Urinary bladder (tissue), 3 donors: ENCODE measurements at regions not wholly inside any gene's neighbourhood (a gene's known extent, or its start where the extent isn't known, plus 50 kb on each side); places are given as distances from the start of the nearest gene placed in this dataset.

Experiments
- DNase-seq: peaks from one replicate; pipeline ENCODE4 v3.0.0-alpha.2; 2015; ENCODE audit errors: extremely low spot score
- H3K27ac ChIP-seq: one replicate; pipeline ENCODE4 v1.5.1; 2013; ENCODE audit warnings: low read depth, mild to moderate bottlenecking, moderate library complexity
- H3K36me3 ChIP-seq: one replicate; pipeline ENCODE4 v1.6.1; 2013; ENCODE audit warnings: mild to moderate bottlenecking, moderate library complexity; ENCODE audit not compliant: insufficient read depth
- H3K4me1 ChIP-seq: one replicate; pipeline ENCODE4 v1.6.1; 2013; ENCODE audit warnings: mild to moderate bottlenecking, moderate library complexity; ENCODE audit not compliant: insufficient read depth
- H3K4me3 ChIP-seq: one replicate; pipeline ENCODE4 v1.5.1; 2013; ENCODE audit warnings: low read depth, low read length
- WGBS: extraction: QIAGEN DNeasy Blood & Tissue Kit; methylation state at CpG from one replicate; pipeline ENCODE4 v1.1.7; 2013; 5-methylcytosine and 5-hydroxymethylcytosine counted together
- donor health status: healthy with polysubstance abuse.
- donor health status: healthy.

GRCh38 chr22:47658182-47658581 is 895.7 kb downstream of the TBC1D22A start:
- Histone ChIP-seq H3K4me1 (no peaks in the 10 kb centered on the region), H3K27ac (no peak overlapping the region), H3K4me3 (no peak overlapping the region), H3K36me3 (no peaks in the 10 kb centered on the region)
- WGBS: 88% methylated on average over 5 of the region's 5 CpGs
- no peak for DNase-seq

DNA sequence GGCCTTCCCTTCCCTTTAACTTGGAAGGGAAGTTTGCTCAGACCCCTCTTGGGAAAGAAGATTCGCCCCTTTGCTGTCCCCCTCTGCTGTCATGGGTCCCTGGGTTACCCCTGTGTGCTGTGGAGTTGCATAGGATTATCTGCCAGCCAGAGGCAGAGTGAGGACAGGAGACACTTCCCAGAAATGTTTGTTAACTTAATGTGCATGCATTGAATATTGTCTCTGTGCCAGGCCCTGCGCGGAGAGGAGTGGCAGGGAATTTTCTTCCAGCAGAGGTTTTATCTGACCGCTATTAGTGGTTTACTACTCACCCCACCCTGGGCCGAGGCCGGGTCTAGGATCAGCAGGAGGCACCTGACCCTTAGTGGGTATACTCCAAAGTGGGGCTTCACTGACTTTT is 894.8 kb downstream of the TBC1D22A start:
- Histone ChIP-seq H3K4me3 (no peak overlapping the region), H3K36me3 (no peaks in the 10 kb centered on the region), H3K4me1 (no peaks in the 10 kb centered on the region), H3K27ac (no peak overlapping the region)
- no peak for DNase-seq
- 33% methylated on average over 6 of the region's 6 CpGs for WGBS

DNA sequence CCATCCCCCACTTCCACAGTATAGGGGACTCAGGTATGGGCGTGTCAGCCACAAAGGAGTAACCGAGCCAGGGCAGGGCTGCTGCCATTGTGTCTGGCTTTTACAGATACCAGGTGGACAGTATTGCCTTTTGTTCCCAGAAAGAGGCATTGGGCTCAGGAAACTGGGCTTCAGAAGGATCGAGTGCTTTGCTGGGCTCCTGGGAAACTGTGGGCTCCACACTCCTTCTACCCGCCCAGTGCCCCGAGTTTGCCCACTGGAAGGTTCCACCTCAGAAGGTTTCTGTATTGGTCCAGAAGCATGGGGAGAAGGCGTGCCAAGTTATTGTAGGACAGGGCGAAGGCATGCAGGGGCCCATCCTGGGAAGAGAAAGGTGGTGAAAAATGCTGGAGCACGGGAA is 894.4 kb downstream of the TBC1D22A start:
- Histone ChIP-seq H3K4me3 (no peak overlapping the region), H3K36me3 (no peaks in the 10 kb centered on the region), H3K4me1 (no peaks in the 10 kb centered on the region), H3K27ac (no peak overlapping the region)
- DNase-seq: no peak
- WGBS: 84% methylated on average over 8 of the region's 8 CpGs

DNA sequence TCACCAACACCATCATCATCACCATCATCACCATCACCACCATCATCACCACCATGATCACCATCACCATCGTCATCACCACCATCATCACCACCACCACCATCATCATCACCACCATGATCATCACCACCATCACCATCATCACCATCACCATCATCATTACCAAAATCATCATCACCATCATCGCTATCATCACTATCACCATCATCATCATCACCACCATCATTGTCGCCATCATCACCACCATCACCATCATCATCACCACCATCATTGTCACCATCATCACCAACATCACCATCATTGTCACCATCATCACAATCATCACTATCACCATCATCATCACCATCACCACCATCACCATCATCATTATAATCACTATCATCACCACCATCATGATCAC is 893.5 kb downstream of the TBC1D22A start:
- Histone ChIP-seq H3K4me3 (no peak overlapping the region), H3K4me1 (no peaks in the 10 kb centered on the region), H3K36me3 (no peaks in the 10 kb centered on the region), H3K27ac (no peak overlapping the region)
- DNase-seq: no peak
- 63% methylated on average over 3 of the region's 3 CpGs for WGBS

GRCh38 chr22:47654922-47655491 is 892.6 kb downstream of the TBC1D22A start:
- H3K27ac ChIP-seq: no peak overlapping the region
- H3K36me3 ChIP-seq: no peaks in the 10 kb centered on the region
- WGBS: 57% methylated on average over 5 of the region's 5 CpGs
- no peak overlapping the region for H3K4me3 ChIP-seq
- H3K4me1 ChIP-seq: no peaks in the 10 kb centered on the region
- no peak for DNase-seq

- no peak for DNase-seq
- Histone ChIP-seq H3K4me1 (no peaks in the 10 kb centered on the region), H3K27ac (no peak overlapping the region), H3K36me3 (no peaks in the 10 kb centered on the region), H3K4me3 (no peak overlapping the region)
- 80% methylated on average over 3 of the region's 3 CpGs for WGBS
These were observed 891.5 kb downstream of the TBC1D22A start for GRCh38 chr22:47653921-47654320.

- no peak overlapping the region for H3K4me3 ChIP-seq
- H3K27ac ChIP-seq: no peak overlapping the region
- 73% methylated on average over 6 of the region's 6 CpGs for WGBS
- no peaks in the 10 kb centered on the region for H3K36me3 ChIP-seq
- H3K4me1 ChIP-seq: no peaks in the 10 kb centered on the region
- DNase-seq: no peak
These were observed 889.0 kb downstream of the TBC1D22A start for GRCh38 chr22:47651216-47651987.

GRCh38 chr22:47647720-47648119 is 885.3 kb downstream of the TBC1D22A start:
- Histone ChIP-seq H3K27ac (no peak overlapping the region), H3K36me3 (no peaks in the 10 kb centered on the region), H3K4me1 (no peaks in the 10 kb centered on the region), H3K4me3 (no peak overlapping the region)
- WGBS: 95% methylated on average over 5 of the region's 5 CpGs
- DNase-seq: no peak

DNA sequence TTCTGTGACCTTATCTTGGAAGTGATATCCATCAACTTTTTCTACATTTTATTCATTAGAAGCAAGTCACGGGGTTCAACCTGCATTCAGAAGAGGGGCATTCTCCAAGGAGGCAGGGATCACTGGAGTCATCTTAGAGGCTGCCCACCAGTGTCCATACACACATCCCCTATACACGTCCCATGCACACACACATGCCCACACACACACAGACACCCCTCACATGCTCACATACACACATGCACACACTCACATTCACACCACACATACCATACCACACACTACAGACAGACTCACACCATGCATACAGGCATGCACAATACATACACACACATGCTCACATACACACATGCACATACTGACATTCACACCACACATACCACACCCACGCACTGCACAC is 884.7 kb downstream of the TBC1D22A start:
- Histone ChIP-seq H3K36me3 (no peaks in the 10 kb centered on the region), H3K4me3 (no peak overlapping the region), H3K4me1 (no peaks in the 10 kb centered on the region), H3K27ac (no peak overlapping the region)
- DNase-seq: no peak
- WGBS: 84% methylated on average over 3 of the region's 3 CpGs

DNA sequence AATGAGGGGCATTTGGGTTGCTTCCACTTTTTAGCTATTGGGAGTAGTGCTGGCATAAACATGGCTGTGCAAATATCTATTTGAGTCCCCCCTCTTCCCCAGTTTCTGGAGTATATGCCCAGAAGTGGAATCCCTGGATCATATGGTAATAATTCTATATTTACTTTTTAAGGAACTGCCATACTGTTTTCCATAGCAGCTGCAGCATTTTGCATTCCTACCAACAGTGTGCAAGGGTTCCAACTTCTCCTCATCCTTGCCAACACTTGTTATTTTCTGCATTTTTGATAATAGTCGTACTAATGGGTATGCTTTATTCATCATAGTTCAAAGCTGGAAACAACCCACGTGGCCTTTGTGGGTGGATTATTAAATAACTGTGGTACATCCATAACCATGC is 883.5 kb downstream of the TBC1D22A start:
- WGBS: 79% methylated on average over 2 of the region's 2 CpGs
- no peaks in the 10 kb centered on the region for H3K36me3 ChIP-seq
- H3K4me3 ChIP-seq: no peak overlapping the region
- no peak for DNase-seq
- no peak overlapping the region for H3K27ac ChIP-seq
- H3K4me1 ChIP-seq: no peaks in the 10 kb centered on the region

- Histone ChIP-seq H3K27ac (no peak overlapping the region), H3K4me1 (no peaks in the 10 kb centered on the region), H3K36me3 (no peaks in the 10 kb centered on the region), H3K4me3 (no peak overlapping the region)
- no peak for DNase-seq
- 63% methylated on average over 4 of the region's 4 CpGs for WGBS
These were observed 883.0 kb downstream of the TBC1D22A start for GRCh38 chr22:47645450-47645914.

DNA sequence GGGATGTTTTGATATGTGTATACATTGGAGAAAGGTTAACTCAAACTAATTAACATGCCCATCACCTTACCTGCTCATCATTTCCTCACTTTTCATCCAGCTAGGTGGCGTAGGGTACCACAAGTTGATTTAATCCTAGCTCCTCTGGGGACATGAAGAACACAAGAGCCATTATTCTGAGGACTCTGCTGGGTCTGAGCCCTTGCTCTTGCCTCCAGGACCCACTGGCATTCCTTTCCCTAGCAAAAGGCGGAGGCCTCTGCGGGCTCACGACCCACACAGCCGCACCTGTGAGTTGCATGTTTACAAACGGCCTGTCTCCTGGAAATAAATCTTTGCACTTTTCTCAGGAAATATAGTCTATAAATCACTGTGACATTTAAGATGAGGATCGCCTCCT is 871.9 kb downstream of the TBC1D22A start:
- Histone ChIP-seq H3K36me3 (no peaks in the 10 kb centered on the region), H3K4me3 (no peak overlapping the region), H3K4me1 (no peaks in the 10 kb centered on the region), H3K27ac (no peak overlapping the region)
- WGBS: 54% methylated on average over 7 of the region's 7 CpGs
- no peak for DNase-seq

- Histone ChIP-seq H3K4me1 (no peaks in the 10 kb centered on the region), H3K27ac (no peak overlapping the region), H3K36me3 (no peaks in the 10 kb centered on the region), H3K4me3 (no peak overlapping the region)
- WGBS: 88% methylated on average over 6 of the region's 6 CpGs
- DNase-seq: no peak
These were observed 870.7 kb downstream of the TBC1D22A start for GRCh38 chr22:47633111-47633510.

GRCh38 chr22:47632701-47633100 is 870.3 kb downstream of the TBC1D22A start:
- 57% methylated on average over 10 of the region's 10 CpGs for WGBS
- no peak for DNase-seq

More at GRCh38 chr22:47632701-47633100, 870.3 kb downstream of the TBC1D22A start:
- Histone ChIP-seq H3K27ac (no peak overlapping the region), H3K4me3 (no peak overlapping the region), H3K4me1 (no peaks in the 10 kb centered on the region), H3K36me3 (no peaks in the 10 kb centered on the region)
